Upper lobe of left lung (tissue), 4 donors: ENCODE measurements at regions not wholly inside any gene's neighbourhood (a gene's known extent, or its start where the extent isn't known, plus 50 kb on each side); places are given as distances from the start of the nearest gene placed in this dataset.

Experiments used
- EP300 ChIP-seq, 4 donors: sonication (generic); formaldehyde crosslinking; IDR thresholded peaks; one replicate each; pipeline ENCODE4 v1.5.1; 2017; ENCODE audit warnings: antibody characterized with exemption in 4 of 4, control low read depth in 2 of 4
- POLR2A ChIP-seq, 4 donors: fragments of 450-650 bp; IDR thresholded peaks; one replicate each; pipeline ENCODE4 v1.5.1; 2016 to 2017; ENCODE audit warnings: antibody characterized with exemption in 4 of 4, mild to moderate bottlenecking in 2 of 4
- TF ChIP-seq, protein P1 (sequence below), 6 experiments: fragments of 450-650 bp in 4 of 6; fragments of 200-600 bp in 2 of 6; sonication (generic) in 2 of 6; IDR thresholded peaks; one replicate each; pipeline ENCODE4 v1.5.1; 2016 to 2019; ENCODE audit warnings: antibody characterized with exemption in 6 of 6

DNA sequence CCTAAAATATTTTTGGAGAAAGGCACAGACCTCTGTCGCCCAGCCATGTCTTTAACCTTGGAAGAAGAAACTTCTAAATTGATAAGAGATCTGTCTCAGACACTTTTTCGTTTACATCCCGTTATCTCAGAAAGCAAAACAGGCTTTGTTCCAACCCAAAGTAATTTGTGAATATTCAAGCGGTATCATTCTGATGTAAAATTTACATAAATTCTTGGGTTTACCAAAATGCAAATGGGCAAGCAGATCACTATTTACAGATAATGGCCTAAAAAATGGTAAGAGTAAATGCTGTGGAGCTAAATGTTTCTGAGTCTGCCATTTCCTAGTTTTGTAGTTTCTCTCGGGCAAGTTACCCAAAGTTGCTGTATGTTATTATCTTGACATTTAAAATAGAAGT is 101.9 kb upstream of the VPREB1 start:
- TF ChIP-seq, protein P1, sequence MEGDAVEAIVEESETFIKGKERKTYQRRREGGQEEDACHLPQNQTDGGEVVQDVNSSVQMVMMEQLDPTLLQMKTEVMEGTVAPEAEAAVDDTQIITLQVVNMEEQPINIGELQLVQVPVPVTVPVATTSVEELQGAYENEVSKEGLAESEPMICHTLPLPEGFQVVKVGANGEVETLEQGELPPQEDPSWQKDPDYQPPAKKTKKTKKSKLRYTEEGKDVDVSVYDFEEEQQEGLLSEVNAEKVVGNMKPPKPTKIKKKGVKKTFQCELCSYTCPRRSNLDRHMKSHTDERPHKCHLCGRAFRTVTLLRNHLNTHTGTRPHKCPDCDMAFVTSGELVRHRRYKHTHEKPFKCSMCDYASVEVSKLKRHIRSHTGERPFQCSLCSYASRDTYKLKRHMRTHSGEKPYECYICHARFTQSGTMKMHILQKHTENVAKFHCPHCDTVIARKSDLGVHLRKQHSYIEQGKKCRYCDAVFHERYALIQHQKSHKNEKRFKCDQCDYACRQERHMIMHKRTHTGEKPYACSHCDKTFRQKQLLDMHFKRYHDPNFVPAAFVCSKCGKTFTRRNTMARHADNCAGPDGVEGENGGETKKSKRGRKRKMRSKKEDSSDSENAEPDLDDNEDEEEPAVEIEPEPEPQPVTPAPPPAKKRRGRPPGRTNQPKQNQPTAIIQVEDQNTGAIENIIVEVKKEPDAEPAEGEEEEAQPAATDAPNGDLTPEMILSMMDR (IDR thresholded peaks at IDR 0.05) = no peak
- TF ChIP-seq POLR2A (IDR thresholded peaks at IDR 0.05) (no peak), EP300 (IDR thresholded peaks at IDR 0.05) (no peak)
